ENCODE measurements at regions not wholly inside any gene's neighbourhood (a gene's known extent, or its start where the extent isn't known, plus 50 kb on each side); places are given as distances from the start of the nearest gene placed in this dataset.
"Not testable (repeated sequence)": the region's sequence is repeated elsewhere in the genome, so short reads cannot be mapped to it uniquely, and the experiment has no call there.

DNA sequence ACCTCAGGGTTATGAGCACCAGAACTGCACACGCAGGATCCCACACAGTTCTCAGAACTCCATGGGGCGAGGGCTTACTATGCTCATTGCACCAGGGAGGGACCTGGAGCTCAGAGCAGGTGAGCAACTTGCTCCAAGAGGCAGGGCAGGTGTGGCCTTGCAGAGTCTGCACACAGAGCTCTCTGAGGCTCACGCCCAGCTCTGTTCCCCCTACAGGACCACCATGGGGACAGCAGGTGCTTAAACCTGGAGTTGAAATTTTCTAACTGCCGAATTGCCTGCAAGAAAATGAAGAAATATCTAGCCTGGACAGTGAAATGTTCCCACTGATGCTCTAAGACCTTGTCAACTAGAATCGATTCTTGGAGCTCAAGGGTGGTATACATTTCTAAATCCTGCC is 49.9 kb upstream of the MSMB start:
- in situ Hi-C loops (cut with MboI; ENCODE audit: low pct_unique_long_range_greater_than_20kb, low sequenced_read_pairs, unreplicated experiment); DNase-seq (ENCODE audit: low spot score): not testable (repeated sequence)

- in situ Hi-C loops (cut with MboI; ENCODE audit: low pct_unique_long_range_greater_than_20kb, low sequenced_read_pairs, unreplicated experiment) = no loop called here
- TF ChIP-seq, protein P1, sequence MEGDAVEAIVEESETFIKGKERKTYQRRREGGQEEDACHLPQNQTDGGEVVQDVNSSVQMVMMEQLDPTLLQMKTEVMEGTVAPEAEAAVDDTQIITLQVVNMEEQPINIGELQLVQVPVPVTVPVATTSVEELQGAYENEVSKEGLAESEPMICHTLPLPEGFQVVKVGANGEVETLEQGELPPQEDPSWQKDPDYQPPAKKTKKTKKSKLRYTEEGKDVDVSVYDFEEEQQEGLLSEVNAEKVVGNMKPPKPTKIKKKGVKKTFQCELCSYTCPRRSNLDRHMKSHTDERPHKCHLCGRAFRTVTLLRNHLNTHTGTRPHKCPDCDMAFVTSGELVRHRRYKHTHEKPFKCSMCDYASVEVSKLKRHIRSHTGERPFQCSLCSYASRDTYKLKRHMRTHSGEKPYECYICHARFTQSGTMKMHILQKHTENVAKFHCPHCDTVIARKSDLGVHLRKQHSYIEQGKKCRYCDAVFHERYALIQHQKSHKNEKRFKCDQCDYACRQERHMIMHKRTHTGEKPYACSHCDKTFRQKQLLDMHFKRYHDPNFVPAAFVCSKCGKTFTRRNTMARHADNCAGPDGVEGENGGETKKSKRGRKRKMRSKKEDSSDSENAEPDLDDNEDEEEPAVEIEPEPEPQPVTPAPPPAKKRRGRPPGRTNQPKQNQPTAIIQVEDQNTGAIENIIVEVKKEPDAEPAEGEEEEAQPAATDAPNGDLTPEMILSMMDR (IDR thresholded peaks at IDR 0.05; ENCODE audit: extremely low read depth, insufficient read depth, missing control alignments) = no peak
- no peak for DNase-seq (ENCODE audit: low spot score)
These were observed 50.4 kb upstream of the MSMB start for GRCh38 chr10:46096446-46096845.

DNA sequence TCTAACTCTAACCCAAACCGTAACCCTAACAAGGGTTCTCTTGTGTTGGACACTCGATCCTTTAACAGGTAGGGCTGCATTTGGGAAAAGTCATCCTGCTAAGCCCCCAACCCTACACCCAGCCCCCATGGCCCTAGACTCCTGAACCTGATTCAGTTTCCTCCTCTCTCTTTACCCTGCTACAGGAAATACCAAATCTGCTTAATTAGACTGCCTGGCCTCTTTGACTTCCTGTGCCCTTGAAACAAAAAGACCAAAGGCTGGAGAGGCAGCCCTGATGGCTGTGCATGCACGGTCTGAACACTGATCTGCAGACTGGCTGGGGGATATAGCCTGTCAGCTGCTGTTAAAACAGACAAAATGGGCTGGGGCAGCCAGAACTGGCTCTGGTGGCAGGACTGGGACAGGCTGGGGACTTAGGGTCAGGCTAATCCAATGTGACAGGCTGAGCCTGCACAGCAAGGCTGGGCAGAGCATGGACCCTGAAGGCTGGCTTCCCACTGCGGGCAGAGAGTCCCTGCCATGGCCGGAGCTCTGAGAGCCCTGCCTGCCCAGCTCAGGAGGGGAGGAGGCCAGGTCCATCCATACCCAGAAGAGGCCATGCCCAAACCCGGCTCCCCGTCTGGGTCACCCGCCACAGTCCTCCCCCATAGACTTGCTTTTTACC is 51.0 kb upstream of the MSMB start:
- TF ChIP-seq, protein P1 (IDR thresholded peaks at IDR 0.05; ENCODE audit: extremely low read depth, insufficient read depth, missing control alignments) = no peak
- no peak for DNase-seq (ENCODE audit: low spot score)
- in situ Hi-C loops (cut with MboI; ENCODE audit: low pct_unique_long_range_greater_than_20kb, low sequenced_read_pairs, unreplicated experiment) = no loop called here

DNA sequence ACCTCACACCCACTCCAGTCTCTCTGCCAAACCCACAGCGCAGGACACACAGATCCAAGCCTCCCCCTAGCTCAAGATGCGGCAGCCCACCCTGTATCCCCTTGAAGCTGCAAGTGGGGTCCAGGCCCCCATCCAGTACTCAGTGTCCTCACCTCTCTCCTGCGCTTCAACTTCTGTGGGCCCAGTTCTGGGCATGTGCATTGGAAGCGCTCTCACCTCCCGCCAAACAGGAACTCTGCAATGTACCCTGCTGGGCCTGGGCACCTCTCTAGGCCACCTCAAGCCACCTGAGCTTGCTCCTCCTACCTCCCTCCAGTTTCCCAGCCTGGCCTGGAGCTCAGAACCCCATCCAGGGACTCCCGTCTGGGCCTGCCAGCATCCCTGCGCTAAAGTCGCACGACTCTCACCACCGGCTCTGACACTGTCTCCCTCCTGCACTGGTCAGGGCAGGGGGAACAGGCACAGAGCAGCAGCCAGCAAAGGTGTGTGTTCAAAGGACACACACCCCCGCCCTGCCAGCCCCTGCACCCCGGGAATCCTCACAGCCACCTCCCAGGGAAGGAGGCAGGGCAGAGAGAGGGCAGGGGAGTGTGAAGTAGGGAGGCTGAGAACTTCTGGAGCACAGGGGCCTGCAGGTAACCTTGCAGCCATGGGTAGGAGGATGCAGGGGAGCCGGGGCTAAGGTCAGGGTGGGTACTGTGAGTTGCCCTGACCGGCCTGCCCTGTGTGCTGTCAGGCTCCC is 51.7 kb upstream of the MSMB start:
- in situ Hi-C loops (cut with MboI; ENCODE audit: low pct_unique_long_range_greater_than_20kb, low sequenced_read_pairs, unreplicated experiment) = no loop called here
- DNase-seq (ENCODE audit: low spot score) = no peak
- TF ChIP-seq, protein P1 (IDR thresholded peaks at IDR 0.05; ENCODE audit: extremely low read depth, insufficient read depth, missing control alignments) = no peak

DNA sequence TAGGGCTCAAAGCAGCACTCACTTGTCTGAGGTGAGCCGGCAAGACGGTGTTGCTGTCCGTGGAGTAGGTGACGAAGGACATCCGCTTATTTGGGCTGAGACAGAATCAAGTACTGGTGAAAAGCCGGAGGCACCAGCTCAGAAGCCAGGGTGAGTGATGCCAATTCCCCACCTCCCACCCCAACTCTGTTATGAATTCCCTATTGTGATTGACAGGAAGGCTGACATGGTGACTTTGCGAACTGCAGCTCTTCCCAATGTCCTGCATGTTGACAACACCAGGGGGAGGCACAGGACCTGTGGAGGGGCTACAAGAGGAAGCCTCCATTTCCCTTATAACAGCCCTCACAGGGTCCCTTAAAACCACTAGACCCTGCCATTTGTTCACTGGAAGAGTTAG is 52.3 kb upstream of the MSMB start:
- DNase-seq (ENCODE audit: low spot score) = no peak
- TF ChIP-seq, protein P1 (IDR thresholded peaks at IDR 0.05; ENCODE audit: extremely low read depth, insufficient read depth, missing control alignments) = no peak
- in situ Hi-C loops (cut with MboI; ENCODE audit: low pct_unique_long_range_greater_than_20kb, low sequenced_read_pairs, unreplicated experiment) = no loop called here

DNA sequence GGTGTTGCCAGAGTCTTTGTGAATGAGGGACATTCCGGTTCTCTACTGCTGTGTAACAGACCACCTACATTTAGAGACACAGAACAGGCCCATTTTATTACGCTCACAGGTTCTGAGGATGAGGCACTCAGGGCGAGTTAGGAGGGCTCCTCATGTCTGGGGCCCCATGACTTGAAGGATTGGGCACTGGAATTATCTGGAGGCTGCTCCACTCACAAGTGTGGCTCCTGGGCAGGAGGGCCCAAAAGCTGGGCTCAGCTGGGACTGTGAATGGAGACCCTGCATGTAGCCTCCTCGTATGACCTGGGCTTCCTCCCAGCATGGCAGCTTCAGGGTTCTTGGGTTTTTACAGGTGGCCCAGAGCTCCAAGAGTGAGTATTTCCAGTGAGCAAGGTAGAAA is 52.9 kb upstream of the MSMB start:
- in situ Hi-C loops (cut with MboI; ENCODE audit: low pct_unique_long_range_greater_than_20kb, low sequenced_read_pairs, unreplicated experiment); DNase-seq (ENCODE audit: low spot score): not testable (repeated sequence)

DNA sequence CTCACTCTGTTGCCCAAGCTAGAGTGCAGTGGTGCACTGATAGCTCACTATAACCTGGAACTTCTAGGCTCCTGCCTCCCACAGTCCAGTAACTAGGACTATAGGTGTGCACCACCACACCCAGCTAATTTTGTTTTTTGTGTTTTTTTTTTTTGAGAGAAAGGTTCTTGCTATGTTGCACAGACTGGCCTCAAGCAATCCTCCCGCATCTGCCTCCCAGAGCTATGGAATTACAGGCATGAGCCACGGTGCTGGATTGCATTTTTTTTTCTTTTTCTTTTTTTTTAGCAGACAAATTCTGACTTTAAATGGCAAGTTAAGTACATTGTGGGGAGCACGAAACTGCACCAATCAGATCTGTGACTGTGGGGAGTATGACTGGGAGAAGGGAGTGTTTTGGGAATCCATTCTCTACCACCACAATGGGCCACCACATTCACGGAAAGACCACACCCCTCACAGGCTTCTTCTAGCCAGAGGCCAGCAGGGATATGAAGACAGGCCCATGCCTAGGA is 58.1 kb upstream of the MSMB start:
- DNase-seq (ENCODE audit: low spot score) = no peak
- TF ChIP-seq, protein P1 (IDR thresholded peaks at IDR 0.05; ENCODE audit: extremely low read depth, insufficient read depth, missing control alignments) = no peak
- in situ Hi-C loops (cut with MboI; ENCODE audit: low pct_unique_long_range_greater_than_20kb, low sequenced_read_pairs, unreplicated experiment) = no loop called here

DNA sequence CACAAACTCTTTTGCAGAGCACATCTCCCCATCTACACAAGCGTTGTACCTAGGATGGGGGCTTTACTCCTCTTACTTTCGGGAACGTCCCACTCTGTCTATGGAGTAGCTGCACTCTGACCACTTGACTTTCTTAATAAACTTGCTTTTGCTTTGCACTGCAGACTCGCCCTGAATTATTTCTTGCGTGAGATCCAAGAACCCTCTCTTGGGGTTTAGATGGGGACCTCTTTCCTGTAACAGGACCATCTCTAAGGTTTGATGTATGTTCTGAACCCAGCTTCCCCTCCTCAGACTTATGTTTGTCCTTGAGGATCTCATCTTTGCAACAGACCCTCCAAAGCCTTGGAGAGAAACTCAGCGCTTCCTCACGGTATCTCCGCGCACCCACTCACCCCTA is 59.3 kb upstream of the MSMB start:
- DNase-seq (ENCODE audit: low spot score) = not testable (repeated sequence)
- in situ Hi-C loops (cut with MboI; ENCODE audit: low pct_unique_long_range_greater_than_20kb, low sequenced_read_pairs, unreplicated experiment) = loop anchor here (5.0 kb wide), 1 partner anchor 177 kb away; no protein-coding TSS in a partner anchor

DNA sequence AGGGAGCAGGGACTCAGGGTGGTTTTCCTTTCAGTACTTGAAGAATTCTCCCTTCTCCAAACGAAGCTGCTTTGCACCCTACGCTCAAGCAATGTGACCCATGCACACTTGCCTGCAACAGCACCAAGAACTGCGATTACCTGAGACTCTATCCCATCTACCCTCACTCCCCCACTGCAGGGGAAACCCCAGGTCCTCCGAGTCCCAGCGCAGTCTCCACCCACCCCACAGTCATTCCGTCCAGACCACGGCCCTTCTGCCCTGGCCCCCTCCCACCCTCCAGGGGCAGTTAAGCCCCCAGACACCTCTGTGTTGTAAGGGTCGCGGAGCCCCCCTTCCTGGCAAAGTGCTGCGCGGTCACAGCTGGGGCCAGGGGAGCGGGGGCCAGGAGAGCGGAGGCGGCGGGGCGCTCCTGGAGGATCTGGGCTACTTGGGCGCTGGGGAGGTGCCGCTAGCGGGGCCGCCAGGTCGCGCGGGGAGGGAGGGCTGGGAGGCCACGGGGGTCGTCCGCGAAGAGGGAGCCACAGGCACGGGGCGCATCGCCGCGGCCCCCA is 59.9 kb upstream of the MSMB start:
- in situ Hi-C loops (cut with MboI; ENCODE audit: low pct_unique_long_range_greater_than_20kb, low sequenced_read_pairs, unreplicated experiment) = loop anchor here (5.0 kb wide), 1 partner anchor 176 kb away; no protein-coding TSS in a partner anchor
- not testable (repeated sequence) for DNase-seq (ENCODE audit: low spot score)
